Transverse colon (tissue), 3 donors: ENCODE measurements at regions not wholly inside any gene's neighbourhood (a gene's known extent, or its start where the extent isn't known, plus 50 kb on each side); places are given as distances from the start of the nearest gene placed in this dataset.

ENCODE experiments used
- POLR2A ChIP-seq: fragments of 450-650 bp; IDR thresholded peaks from one replicate; pipeline ENCODE4 v1.6.1; 2016; ENCODE audit warnings: antibody characterized with exemption, mild to moderate bottlenecking, moderate library complexity
- POLR2AphosphoS5 ChIP-seq, 3 donors: sonication (generic); formaldehyde crosslinking; IDR thresholded peaks; one replicate each; pipeline ENCODE4 v1.6.1; 2016; ENCODE audit warnings: antibody characterized with exemption in 3 of 3

DNA sequence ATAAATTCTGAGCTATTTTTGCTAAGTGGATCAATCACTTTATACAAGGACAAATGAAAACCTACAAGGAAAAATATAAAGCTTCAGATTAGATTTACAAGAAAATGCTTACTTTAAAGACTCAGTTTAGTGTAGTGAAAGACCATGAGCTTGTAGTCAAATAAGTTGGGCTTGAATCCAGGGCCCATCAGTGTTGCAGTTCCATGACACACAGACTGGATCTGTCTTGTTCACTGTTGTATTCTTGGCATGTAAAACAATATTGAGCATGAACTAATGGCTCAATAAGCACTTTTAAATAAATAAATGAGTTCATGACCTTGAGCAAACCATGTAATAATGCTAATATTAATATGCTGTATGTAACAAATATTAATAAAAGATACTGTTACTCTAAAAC lies 164.6 kb upstream of the KCND2 start:
- no peak for TF ChIP-seq POLR2AphosphoS5 (IDR thresholded peaks at IDR 0.05)
- TF ChIP-seq POLR2A = no peak
